ENCODE measurements at regions not wholly inside any gene's neighbourhood (a gene's known extent, or its start where the extent isn't known, plus 50 kb on each side); places are given as distances from the start of the nearest gene placed in this dataset.
"Not testable (repeated sequence)": the region's sequence is repeated elsewhere in the genome, so short reads cannot be mapped to it uniquely, and the experiment has no call there.

DNA sequence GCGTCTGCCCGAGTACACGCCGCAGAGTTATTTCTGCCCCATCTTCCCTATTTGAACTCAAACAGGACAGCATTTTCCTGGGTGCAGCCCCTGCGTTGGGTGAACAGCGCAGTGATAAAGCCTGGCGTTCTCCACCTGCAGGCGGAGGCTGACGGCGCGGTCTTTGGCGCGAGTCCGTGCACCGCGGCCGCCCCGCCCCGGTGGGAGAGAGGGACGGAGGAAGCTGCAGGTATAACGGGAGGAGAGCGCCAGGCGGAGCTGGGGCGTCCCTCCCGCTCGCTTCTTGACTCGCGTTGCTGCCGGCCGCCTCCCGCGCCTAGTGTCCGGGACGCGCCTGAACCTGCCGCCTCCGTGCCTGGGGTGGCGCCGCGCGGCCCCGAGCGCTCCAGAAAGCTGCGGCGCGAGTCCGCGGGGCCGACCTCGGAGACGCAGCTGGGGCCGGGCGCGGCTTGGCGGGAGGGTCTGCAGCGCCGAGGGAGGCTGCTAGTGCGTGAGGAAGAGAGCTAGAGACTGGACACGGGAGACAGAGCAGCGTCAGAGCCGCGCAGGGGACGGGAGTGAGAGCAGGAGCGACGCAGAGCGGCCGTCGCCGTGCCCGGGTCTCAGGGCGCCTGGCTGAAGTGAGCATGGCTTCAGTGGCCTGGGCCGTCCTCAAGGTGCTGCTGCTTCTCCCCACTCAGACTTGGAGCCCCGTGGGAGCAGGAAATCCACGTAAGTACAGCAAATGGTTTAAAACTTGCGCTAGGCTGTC, 140.7 kb downstream of the SPATA31A7 start:
- not testable (repeated sequence) for TF ChIP-seq EP300 (IDR thresholded peaks at IDR 0.05)
- TF ChIP-seq, protein P1, sequence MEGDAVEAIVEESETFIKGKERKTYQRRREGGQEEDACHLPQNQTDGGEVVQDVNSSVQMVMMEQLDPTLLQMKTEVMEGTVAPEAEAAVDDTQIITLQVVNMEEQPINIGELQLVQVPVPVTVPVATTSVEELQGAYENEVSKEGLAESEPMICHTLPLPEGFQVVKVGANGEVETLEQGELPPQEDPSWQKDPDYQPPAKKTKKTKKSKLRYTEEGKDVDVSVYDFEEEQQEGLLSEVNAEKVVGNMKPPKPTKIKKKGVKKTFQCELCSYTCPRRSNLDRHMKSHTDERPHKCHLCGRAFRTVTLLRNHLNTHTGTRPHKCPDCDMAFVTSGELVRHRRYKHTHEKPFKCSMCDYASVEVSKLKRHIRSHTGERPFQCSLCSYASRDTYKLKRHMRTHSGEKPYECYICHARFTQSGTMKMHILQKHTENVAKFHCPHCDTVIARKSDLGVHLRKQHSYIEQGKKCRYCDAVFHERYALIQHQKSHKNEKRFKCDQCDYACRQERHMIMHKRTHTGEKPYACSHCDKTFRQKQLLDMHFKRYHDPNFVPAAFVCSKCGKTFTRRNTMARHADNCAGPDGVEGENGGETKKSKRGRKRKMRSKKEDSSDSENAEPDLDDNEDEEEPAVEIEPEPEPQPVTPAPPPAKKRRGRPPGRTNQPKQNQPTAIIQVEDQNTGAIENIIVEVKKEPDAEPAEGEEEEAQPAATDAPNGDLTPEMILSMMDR (IDR thresholded peaks at IDR 0.05), result not testable (repeated sequence)
